GM08714 (cell line): ENCODE measurements at regions not wholly inside any gene's neighbourhood (a gene's known extent, or its start where the extent isn't known, plus 50 kb on each side); places are given as distances from the start of the nearest gene placed in this dataset.

Experiments used
- H3K4me3 ChIP-seq: fragments of 200-500 bp; sonication (Bioruptor generic); 2 replicates; pipeline ENCODE4 v1.5.1; 2014; ENCODE audit warnings: mild to moderate bottlenecking, low read length, inconsistent platforms
- ZNF274 ChIP-seq: IDR thresholded peaks from 2 replicates; pipeline ENCODE4 v1.6.1; 2012; ENCODE audit warnings: mild to moderate bottlenecking, low read depth, low read length

DNA sequence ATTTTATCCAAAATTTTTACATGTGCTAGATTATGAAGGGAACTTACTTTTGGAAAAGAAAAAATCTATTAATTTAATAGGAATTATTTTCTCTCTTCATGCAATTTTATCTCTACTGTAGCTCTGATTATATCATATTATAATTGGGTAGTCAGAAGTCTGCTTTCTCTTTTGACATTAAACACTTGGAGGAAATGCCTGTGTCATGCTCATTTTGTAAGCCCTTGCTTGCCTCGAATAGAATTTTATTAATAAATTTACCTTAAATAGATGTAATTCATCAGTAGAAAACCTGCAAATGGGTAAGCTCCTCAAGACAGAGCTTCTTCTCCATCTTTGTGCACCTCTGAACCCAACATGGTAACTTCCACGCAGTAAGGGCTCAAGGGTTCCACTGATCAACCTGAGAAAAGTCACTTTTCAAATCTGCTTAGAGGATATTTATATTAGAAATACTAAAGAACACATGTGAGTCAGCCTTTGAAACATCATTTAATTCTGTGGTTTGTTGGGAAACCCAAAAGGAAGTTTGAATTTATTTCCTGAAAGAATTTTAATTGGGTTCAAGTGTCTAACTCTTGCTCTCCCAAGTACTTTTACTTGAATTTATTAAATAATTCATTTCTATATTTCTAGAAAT, 266.0 kb downstream of the ALDH8A1 start:
- no peak overlapping the region for H3K4me3 ChIP-seq
- no peak for TF ChIP-seq ZNF274

DNA sequence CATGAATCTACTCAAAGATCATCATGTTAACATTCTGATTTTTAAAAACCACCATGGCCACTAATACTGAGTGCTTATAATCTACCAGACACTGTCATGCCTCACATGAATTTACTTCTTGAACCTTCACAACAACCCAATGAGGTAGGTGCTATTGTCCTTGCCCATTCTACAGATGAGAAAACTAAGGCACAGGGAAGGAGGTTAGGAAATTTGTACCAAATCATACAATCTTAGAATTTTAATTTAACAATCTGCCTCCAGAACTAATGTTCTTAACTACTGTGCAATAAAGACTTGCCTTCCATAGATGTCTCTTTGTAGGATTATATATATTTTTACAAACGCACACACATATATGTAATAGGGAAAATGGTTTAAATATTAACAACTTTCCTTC, 269.5 kb downstream of the ALDH8A1 start:
- TF ChIP-seq ZNF274, result no peak
- no peak overlapping the region for H3K4me3 ChIP-seq

DNA sequence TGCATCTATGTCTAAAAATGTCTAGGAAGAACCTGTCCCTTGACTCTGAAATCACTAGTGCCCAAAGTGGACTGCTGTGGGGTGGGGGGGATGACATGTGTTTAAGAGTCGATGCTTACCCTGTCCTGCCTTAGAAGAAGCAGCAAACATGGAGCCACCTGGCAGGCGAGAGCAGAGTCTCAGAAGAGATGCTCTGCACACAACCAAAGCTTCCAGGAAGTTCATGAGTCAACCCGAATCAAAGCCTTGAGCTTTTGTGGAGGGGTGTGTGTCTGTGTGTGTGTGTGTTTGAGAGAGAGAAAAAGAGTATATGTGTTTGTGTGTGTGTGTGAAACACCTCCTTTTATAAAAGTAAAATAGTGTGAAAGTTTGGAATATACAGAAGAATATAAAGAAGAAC, 269.9 kb downstream of the ALDH8A1 start:
- H3K4me3 ChIP-seq, result no peak overlapping the region
- TF ChIP-seq ZNF274, result no peak

DNA sequence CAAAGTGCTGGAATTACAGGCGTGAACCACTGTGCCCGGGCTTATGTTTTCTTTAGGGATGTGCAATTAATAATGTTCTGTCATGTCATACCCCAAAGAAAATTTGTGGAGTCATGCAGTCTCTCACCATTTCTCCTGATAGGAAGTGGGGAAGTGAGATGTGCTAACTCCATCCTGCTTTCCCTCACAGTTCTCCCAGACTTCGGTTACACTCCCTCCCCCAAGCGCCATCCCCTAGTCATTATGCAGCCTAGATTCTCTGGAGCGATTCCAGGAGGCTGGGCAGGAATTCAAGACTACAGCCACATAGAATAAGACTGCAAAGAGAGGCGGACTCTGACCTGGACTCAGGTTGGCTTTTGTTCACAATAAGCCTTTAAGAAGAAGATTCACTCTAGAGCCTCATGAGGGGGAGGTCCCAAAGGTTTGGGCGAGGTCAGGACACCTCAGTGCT, 271.4 kb downstream of the ALDH8A1 start:
- no peak for TF ChIP-seq ZNF274
- no peak overlapping the region for H3K4me3 ChIP-seq

DNA sequence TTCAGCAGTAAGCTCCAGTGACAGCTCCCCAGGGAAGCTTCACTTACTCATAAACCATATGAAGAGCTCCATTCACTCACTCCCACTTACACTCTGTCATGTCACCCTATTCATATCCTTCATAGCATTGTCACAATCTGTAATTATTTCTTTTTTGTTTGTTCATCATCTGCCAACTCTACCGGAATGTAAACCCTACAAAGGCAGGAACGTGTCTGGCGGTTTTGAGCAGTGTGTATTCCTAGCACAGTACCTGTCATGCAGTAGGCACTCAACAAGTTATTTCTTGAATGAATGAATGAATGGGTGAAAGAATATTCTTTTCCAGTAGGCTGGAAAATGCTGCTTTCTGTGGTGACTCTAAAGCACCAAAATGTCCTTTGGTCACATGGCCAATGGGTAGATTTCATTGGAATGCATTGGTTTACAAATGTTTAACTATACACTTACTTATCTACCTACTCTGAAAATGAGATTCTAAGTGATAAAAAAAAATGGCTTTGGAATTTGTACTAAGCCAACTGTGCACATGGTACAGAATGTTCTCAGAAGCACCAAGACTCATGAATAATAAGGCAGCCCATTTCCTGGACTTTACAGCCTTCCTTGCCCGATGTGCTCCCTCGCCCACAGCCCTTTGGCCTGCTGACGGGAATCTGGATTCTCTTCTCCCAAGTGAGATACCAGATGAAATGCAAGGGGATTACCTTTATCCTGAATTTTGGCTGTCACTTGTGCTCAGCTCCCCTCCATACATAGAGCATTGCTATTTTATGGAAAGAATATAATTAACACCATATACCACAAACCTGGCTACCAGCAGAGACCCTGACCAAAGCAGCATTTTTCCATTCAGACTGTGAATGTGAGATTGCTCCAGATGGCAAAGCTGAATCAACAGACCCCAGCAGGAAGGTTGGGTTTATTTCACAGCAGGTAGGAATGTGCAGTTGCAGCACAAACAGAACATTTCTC, 273.3 kb downstream of the ALDH8A1 start:
- TF ChIP-seq ZNF274, result no peak
- H3K4me3 ChIP-seq, result no peak overlapping the region

DNA sequence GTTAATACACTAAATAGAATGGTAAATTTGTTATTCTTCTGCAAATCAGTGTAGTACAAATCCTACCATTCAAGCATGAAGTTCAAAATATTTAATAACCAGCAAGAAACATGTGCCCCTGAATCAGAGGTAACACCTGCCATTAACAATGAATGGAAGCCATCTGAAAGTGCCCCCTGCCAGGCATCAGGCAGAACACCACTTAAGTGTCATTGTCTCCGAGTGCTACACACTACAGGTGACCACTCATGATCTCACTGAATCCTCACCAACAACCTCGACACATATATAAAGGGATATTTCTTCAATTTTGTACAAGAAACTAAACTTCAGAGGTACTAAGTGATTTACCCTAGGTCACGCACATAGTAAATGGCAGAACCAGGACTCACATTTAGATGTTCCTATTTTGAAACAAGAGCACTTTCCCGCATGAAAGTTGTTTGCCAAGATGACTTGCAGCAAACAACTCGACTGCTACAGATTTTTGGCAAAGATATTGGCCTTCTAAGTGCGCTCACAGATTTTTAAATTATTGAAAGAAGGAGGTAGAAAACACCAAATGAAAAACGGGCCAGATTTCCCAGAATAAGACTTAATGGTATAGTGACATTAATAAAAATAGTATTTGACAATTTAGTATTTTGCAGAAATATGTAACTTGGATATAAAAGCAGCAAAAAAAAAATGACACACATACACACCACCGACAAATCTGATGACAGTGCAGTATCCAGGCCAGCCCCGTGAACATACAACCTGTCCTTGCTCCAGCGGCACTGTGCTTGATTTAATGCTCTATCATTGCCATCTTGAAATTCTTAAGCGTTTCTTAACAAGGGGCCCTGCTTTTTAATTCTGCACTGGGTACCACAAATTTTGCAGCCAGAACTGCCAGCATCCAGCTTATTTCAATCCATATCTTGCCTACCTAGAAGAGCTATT, 274.5 kb downstream of the ALDH8A1 start:
- no peak overlapping the region for H3K4me3 ChIP-seq
- TF ChIP-seq ZNF274, result no peak

DNA sequence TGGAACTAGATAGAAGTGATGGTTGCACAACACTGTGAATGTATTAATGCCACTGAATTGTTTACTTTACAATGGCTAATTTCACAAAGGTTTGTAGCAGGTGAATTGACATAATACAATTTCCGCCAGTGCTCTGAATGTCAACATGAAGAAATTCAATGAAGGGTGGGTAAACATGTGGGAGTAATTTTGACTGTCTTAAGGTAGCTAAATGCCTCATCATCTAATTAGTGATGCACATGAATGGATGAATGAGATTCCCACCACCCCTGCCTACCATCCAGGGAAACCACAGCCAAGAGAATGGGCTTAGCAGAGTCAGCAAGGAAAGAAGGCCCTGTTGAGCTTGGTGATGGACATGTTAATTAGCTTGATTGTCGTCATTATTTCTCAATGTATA, 275.3 kb downstream of the ALDH8A1 start:
- no peak for TF ChIP-seq ZNF274
- no peak overlapping the region for H3K4me3 ChIP-seq

DNA sequence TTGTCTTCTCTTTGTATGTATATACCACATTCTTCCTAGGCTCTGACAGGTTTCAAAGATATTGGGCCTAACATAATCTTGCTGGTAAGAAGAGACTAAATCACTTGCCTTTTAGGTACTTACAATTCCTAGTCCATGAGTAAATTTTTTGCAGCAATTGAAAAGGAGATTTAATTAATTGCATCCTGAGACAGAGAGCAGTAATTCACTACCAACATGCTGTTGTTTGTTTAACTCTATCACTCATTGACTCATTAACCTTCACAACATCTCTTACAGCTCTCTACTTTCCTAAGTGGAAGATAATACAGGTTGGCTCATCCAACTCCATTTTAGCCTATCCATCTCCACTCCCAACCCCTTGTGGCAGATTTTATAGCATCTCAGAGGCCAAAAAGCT, 280.4 kb downstream of the ALDH8A1 start:
- no peak for TF ChIP-seq ZNF274

DNA sequence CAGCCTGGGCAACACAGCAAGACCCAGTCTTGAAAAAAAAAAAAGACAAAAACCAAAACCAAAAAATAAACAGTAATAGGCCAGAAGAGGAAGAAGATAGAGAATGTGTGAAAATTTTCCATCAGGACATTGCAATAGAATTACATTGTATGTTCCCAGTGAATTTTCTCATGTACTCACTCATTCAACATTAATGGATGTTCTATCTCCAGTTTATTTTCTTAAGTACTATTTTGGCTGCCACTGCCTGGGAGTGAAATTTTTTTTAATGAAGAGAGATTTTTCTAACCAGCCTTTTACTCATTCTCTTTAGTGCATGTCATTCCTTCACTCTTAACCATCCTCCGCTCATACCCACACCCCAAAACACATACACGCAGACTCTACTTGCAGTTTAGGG, 282.8 kb downstream of the ALDH8A1 start:
- no peak overlapping the region for H3K4me3 ChIP-seq
- TF ChIP-seq ZNF274, result no peak

More for the DNA sequence above, 280.4 kb downstream of the ALDH8A1 start:
- H3K4me3 ChIP-seq, result no peak overlapping the region

DNA sequence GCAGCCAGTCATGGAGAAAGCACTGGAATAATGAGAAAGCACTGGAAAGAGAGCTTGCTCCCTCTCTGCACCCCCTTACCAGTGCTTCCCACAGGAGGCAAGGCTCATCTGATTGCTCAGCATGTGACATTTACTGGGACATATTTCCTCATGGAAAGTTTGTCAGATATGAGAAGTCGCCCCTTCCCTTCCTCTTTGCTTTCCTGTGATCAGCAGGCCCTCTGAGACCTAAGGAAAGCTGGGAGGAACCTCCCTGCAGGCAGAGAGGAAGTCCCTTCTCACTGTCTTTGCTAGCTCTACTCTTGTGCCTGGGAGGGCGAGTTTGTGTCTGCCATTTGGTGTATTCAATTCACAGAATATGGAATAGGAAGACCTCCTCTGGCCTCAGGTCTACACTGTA, 283.8 kb downstream of the ALDH8A1 start:
- no peak for TF ChIP-seq ZNF274
- H3K4me3 ChIP-seq, result no peak overlapping the region

DNA sequence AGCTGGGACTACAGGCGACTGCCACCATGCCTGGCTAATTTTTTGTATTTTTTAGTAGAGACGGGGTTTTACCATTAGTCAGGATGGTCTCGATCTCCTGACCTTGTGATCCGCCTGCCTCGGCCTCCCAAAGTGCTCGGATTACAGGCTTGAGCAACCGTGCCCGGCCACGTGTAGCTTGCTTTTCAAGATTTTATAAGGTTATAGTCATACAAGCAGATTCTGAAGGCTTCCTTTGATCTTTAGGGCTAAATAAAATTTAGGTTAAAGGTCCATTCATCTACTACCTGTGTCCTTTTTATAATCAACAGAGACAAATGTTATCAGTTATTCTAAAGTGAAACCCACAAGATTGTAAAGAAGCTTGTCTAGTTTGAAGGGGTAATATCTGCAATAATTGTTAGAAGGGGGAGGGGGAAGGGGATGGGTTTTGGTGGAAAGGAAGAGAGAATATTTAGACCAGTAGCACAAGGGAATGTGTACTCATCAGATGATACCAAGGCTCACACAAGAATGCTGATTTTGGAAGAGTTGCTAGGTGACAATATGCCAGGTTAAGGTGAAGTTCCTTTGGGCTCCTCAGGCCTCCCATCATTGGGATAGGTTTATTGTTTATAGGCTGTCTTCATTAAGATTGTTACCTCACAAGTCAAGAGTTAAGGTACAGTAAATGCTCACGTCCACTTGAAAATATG, 284.7 kb downstream of the ALDH8A1 start:
- TF ChIP-seq ZNF274, result no peak
- H3K4me3 ChIP-seq, result no peak overlapping the region

DNA sequence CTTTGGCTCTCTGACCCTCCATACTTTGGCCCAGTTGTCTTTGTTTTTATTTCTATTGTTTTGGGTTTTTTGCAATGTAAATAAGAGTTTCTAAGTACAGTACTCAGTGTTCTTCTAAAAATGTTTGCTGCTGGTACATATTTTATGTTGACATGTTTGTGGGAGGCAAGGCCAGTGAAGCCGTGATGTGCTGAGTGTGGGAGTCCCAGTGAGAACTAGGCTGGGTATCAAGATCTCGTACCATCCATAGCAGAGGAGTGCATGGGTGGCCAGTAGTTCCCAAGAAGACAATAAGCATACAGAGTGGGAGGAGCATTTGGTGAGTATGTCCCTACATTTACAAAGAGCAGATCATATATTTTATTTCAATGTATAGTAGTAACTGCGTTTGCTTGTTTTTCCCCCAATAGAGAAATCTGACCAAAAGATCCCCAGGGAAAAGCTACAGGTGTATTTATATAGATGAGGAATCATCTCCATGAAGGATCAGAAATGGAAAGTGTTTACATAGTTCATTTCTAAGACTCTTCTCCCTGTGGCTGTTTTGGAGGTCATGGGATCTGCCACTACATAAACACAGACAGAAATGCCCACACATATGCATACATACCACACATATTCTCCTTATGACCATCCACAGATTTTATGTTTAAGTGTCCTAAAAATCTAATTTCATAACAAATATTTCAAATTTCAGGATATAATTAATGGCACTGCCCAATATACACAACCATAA, 285.9 kb downstream of the ALDH8A1 start:
- no peak for TF ChIP-seq ZNF274
- no peak overlapping the region for H3K4me3 ChIP-seq

DNA sequence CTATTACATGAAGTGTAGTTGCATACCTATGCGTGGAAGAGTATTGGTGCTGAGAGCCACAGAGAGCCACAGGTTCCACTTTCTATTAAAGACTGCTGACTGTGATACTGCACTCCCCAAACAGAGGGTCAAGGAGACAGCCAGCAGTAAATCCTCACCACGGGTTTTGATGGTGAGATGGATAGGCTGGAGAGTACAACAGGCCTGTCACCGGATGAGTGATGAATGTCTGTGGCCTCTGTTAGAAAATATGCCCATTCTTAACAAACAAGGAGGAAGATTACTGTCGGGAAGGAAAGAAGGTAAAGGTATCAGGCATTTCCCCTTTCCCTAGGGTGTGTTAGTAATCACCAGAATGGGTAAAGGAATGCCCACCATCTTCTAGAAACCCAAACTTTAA, 286.5 kb downstream of the ALDH8A1 start:
- no peak overlapping the region for H3K4me3 ChIP-seq
- no peak for TF ChIP-seq ZNF274
